NCI-H2107 treated with DMSO at 0.1 percent for 48 hours (cell line): ENCODE measurements at regions not wholly inside any gene's neighbourhood (a gene's known extent, or its start where the extent isn't known, plus 50 kb on each side); places are given as distances from the start of the nearest gene placed in this dataset.
"Not testable (repeated sequence)": the region's sequence is repeated elsewhere in the genome, so short reads cannot be mapped to it uniquely, and the experiment has no call there.

Experiments used
- DNase-seq: peaks from one replicate; lab custom pipeline; 2025; ENCODE audit not compliant: unreplicated experiment; lab: John Stamatoyannopoulos, UW

DNA sequence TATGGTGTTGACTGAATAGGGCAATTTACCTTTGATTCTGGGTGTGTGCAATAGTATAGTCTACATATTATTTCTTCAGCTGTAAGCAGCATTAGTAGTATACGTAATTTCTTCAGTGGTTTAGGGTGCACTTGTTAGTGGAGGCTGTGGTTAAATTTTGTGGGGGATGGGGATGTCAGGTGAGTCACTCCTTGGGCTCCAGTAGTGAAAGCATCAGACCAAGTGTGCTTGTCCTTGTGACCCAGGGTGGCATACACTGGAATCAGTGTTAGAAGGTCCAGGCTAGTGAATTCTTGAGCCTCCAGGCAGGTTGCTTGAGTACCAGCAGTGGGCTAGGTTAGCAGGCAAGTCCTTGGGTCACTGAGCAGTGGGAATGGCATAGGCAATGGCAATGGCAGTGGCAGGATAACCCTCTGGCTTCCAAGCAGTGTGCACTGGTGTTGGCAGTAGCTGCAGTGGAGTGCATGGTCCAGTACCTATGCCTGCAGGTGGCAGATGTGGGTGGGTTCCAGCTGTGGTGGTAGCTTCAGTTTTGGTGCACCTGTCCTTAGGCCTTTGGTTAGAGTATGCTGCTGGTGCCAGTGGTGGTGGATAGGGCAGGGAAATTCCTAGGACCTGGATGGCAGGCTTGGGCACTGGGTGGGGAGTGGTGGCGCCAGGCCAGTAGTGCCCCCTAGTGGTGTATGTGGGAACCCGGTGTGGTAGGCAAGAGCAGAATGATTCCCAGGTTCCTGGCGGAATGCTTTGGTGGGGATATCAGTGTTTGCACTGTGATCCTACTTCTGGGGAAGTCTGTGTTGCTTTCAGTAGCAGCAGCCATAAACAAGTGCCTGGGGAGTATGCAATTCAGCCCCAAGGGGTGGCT lies 531.0 kb downstream of the SMARCA1 start:
- DNase-seq: no peak

DNA sequence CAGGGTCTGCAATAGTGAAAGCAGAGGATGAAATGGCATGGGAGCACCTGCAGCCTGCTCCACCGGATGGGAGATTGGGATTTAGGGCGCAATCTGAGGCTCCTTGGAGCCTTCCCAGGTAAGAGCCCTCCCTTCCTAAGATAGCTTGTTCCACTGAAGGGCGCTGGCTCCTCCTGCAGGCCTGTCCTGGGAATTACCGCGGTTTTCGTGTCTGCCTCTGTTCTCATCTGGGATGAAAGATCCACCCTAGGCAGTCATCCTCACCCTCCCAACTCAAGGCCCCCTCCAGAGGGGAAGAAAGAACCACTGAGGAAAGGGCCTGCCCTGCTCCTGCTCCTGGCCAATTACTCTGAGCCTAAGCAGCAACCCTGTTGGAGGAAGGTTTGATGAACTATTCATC lies 547.5 kb downstream of the SMARCA1 start:
- DNase-seq: peak; percentile 2

DNA sequence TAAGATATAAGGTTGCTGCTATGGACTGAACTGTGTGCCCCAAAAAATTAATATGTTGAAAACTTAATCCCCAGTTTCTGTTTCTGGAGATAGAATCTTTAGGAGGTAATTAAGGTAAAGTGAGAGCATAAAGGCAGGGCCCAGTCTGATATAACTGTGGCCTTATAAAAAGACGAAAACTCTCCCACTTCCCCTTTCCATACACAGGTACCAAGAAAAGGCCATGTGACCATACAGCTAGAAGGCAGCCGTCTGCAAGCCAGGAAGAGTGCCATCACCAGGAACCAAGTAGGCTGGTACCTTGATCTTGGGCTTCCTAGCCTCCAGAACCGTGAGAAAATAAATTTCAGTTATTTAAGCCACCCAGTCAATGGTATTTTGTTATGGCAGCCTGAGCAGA lies 550.3 kb downstream of the SMARCA1 start:
- no peak for DNase-seq

DNA sequence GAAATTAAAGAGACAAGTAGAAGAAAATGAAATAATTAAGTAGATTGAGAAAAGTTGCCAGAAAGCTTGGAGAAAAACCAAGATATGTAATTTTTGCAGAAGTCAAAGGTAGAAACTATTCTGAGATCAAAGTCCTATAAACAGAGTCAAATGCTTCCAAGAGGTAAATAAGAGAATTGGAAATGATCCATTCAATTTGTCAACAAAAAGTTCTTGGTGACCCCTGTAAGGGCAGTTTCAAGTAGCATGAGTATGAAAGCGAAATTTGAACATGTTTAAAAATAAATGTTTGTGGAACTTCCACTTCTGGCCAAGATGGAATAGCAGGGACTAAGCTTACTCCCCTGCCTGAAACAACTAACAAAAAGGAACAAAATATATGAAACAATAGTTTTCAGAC lies 562.0 kb downstream of the SMARCA1 start:
- DNase-seq: no peak

GRCh38 chrX:128954697-128955096 lies 568.6 kb downstream of the SMARCA1 start:
- not testable (repeated sequence) for DNase-seq

- DNase-seq: no peak
These were observed 592.2 kb downstream of the SMARCA1 start for GRCh38 chrX:128931071-128931470.

DNA sequence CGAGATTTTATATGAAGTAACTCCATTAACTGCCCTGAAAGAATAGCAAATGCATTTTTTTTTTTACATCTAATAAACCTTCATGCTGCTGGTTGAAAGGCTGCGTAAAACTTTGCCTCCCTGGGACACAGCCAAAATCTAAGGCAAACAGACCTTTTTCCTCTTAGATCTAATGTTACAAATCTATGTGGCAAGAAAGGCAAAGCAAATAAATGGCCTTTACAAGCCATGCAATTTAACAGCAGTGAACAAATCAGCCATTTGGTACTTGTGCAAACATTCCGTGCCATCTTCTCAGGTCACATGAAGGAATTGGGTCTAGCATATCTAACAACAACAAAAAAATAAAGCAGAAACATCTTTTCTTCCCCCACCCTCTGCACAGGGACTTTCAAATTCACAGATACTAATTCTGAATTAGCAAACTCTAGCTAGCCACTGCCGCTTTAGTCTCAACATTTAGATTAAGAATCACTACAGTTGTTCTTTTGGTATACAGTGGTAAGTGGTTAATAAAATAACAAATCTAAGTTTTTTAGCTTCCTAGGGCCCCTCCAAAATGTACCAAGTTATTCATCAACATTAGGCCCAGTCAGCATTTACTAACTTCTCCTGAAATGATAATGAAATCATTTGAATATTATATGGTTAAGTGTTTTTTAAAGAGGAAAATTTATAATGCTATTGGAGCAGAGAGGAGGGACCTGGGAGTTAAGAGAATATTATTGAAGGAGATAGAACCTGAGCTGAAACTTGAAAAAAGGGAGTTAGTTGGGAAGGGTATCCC lies 593.8 kb downstream of the SMARCA1 start:
- no peak for DNase-seq

GRCh38 chrX:128928636-128929035 lies 594.7 kb downstream of the SMARCA1 start:
- no peak for DNase-seq

GRCh38 chrX:128927363-128927762 lies 595.9 kb downstream of the SMARCA1 start:
- no peak for DNase-seq

- DNase-seq: no peak
These were observed 616.5 kb downstream of the SMARCA1 start for GRCh38 chrX:128906753-128907152.

- no peak for DNase-seq
These were observed 622.3 kb downstream of the SMARCA1 start for GRCh38 chrX:128901018-128901417.

- no peak for DNase-seq
These were observed 625.7 kb downstream of the SMARCA1 start for GRCh38 chrX:128897621-128898020.

- no peak for DNase-seq
These were observed 631.7 kb downstream of the SMARCA1 start for GRCh38 chrX:128891554-128891953.

DNA sequence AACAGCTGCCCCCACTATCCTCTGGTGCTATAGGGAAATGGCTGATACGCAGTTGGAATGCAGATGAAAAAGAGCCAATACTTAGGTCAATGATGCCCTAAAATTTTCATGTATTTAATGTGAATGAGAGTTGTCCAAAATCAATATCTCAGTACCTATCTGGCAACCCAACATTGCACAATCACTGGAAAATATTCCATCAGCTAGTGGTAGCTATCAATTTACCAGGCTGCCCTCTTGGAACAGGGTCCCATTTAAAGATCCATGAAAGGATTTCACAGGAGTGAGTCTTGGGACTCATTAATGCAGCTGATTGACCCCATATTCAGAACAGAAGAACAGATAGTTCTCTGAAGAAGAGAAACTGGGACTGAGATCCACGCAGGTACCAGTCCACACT lies 638.9 kb downstream of the SMARCA1 start:
- no peak for DNase-seq

DNA sequence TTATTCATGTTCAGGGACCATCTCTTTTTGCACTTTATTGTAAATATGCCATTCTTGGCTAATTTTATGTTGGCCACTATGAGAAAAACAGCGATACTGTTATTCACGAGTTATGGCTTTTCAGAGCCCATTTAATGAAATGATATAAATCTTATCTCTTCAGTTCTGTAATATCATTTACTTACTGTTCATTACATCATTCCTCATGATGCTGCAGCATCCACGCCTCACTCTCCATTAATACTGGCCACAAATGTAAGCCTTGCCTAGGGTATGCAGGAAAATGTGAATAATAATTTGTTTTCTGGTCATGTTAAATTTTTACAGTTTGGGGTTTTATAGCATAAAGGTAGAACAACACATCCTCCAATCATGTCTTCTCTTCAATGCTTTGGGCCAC lies 639.6 kb downstream of the SMARCA1 start:
- DNase-seq: no peak

DNA sequence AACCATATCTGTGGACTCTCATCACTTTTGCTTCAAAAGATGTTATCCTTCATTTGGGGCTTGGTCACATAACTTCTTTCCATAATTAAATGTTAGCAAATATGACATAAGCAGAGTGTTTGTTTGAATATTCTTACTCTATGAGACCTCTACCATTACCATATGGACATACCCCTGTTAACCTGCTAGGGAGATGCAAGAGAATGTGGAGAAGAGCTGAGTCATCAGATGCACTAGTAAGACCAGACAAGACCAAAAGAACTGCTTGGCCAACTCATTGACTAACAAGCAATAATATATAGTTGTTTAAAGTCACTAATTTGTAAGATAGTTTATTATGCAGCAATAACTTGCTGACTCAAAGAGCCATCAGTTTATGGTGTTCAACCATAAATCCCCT lies 652.9 kb downstream of the SMARCA1 start:
- DNase-seq: no peak

DNA sequence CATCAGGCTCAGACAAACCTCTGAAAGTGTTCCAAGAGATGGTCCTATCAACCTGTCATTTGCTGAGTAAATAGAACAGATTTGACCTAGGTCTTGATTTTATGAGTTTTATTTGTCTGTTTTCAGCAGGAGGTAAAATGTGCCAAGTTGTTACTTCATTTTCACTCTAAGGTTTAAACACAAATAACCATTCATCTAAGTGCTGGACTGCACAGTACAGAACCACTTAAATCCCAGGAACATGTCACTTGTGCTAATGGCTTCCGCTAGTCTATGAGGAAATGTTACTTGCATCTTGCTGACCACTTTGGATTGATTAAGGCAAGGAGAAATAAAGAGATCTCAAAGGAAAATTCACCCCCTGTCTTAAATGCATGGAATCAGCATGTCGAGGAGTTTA lies 660.7 kb downstream of the SMARCA1 start:
- DNase-seq: no peak

DNA sequence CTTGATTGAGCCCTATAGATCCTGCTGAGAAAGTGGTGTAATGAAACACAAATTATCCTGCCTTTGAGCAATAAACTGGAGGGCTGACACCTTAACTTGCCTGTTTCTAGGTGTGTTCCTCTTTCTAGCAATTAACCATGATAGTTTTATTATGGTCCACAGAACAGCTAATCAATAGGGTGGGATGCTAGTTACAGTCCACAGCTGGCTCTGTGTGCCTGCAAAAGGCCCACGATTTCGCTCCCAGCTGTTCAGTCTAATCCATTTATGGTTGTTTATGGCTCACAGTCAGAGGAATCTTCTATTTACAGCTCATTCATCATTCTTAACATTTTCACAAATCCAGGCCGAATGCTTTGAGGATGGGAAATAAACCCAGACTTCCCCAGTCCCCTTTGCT lies 674.9 kb downstream of the SMARCA1 start:
- DNase-seq: no peak

GRCh38 chrX:128846385-128846784 lies 676.9 kb downstream of the SMARCA1 start:
- DNase-seq: no peak

DNA sequence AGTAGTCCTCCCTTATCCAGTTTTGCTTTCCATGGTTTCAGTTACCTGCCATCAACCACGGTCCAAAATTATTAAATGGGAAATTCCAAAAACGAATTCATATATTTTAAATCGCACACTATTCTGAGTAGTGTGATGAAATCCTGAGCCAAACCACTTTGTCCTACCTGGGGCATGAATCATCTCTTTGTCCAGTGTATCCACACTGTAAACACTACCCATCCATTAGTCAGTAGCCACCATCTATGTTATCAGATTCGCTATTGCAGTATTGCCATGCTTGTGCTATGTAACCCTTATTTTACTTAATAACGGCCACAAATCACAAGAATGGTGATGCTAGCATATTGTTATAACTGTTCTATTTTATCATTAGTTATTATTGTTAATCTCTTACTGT lies 704.6 kb downstream of the SMARCA1 start:
- DNase-seq: no peak

DNA sequence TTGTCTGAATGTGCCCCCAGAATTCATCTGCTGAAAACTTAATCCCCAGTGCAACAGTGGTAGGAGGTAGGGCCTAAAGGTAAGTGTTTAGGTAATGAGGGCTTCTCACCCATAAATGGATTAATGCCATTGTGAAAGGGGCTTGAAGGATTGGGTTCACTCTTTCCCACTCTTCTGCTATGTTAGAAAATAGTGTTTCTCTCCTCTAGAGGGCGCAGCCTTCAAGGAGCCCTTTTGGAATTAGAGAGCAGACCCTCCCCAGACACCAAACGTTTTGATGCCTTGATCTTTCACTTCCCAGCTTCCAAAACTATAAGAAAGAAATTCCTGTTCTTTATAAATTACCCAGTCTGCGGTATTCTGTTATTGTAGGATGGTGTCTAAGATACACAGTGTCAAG lies 706.4 kb downstream of the SMARCA1 start:
- no peak for DNase-seq

DNA sequence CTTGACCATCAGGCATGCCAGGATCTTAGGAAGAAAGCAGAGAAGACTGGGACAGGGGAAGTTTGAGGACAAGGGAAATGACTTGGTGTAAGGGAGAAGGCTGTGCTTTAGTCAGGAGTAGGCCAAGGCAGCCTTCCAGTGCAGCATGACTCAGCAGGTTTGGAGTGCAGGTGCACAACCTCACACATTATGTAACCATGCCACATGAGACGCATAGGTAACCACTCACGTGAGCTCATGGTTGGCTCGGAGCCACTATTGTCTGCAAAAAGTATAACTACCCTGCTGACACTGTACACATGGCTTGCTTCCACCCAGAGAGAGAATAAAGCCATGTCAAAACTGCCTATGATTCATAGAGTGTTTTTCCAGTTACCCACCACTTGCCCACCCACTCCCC lies 715.9 kb downstream of the SMARCA1 start:
- DNase-seq: no peak
